Myocyte (in vitro differentiated cells): ENCODE measurements at regions not wholly inside any gene's neighbourhood (a gene's known extent, or its start where the extent isn't known, plus 50 kb on each side); places are given as distances from the start of the nearest gene placed in this dataset.

ENCODE experiments used
- DNase-seq: peaks from one replicate; pipeline ENCODE4 v3.0.0-alpha.2; 2012; ENCODE audit warnings: low read depth

GRCh38 chr19:31784671-31785101, 435.4 kb upstream of the TSHZ3 start:
- DNase-seq, result peak; percentile 81

GRCh38 chr19:31801611-31802010, 452.4 kb upstream of the TSHZ3 start:
- no peak for DNase-seq

- DNase-seq, result no peak
Observed at GRCh38 chr19:31803835-31804446, 454.7 kb upstream of the TSHZ3 start.

- no peak for DNase-seq
Observed at GRCh38 chr19:31804668-31805067, 455.4 kb upstream of the TSHZ3 start.

- DNase-seq, result no peak
Observed at GRCh38 chr19:31810536-31811109, 461.4 kb upstream of the TSHZ3 start.

GRCh38 chr19:31817971-31818797, 468.9 kb upstream of the TSHZ3 start:
- DNase-seq, result no peak

- DNase-seq, result no peak
Observed at GRCh38 chr19:31818798-31819105, 469.5 kb upstream of the TSHZ3 start.

GRCh38 chr19:31819837-31820236, 470.6 kb upstream of the TSHZ3 start:
- DNase-seq, result no peak

GRCh38 chr19:31821346-31821745, 472.1 kb upstream of the TSHZ3 start:
- DNase-seq, result no peak

- no peak for DNase-seq
Observed at GRCh38 chr19:31825134-31826094, 476.2 kb upstream of the TSHZ3 start.

- no peak for DNase-seq
Observed at GRCh38 chr19:31826325-31826724, 477.1 kb upstream of the TSHZ3 start.

- DNase-seq, result no peak
Observed at GRCh38 chr19:31831421-31832175, 482.4 kb upstream of the TSHZ3 start.

GRCh38 chr19:31832176-31832548, 482.9 kb upstream of the TSHZ3 start:
- no peak for DNase-seq

- no peak for DNase-seq
Observed at GRCh38 chr19:31834070-31834469, 484.8 kb upstream of the TSHZ3 start.

- no peak for DNase-seq
Observed at GRCh38 chr19:31838163-31838815, 489.1 kb upstream of the TSHZ3 start.

- no peak for DNase-seq
Observed at GRCh38 chr19:31840371-31840770, 491.1 kb upstream of the TSHZ3 start.

GRCh38 chr19:31841755-31842154, 492.5 kb upstream of the TSHZ3 start:
- no peak for DNase-seq

GRCh38 chr19:31863122-31863521, 482.3 kb upstream of the ZNF507 start:
- DNase-seq, result peak; percentile 0

- no peak for DNase-seq
Observed at GRCh38 chr19:31874313-31874712, 471.1 kb upstream of the ZNF507 start.

GRCh38 chr19:31875591-31875990, 469.8 kb upstream of the ZNF507 start:
- DNase-seq, result no peak
